ENCODE measurements at regions not wholly inside any gene's neighbourhood (a gene's known extent, or its start where the extent isn't known, plus 50 kb on each side); places are given as distances from the start of the nearest gene placed in this dataset.

GRCh38 chr18:28366676-28367075 is 189.7 kb upstream of the CDH2 start:
- TF ChIP-seq CTCF (IDR thresholded peaks at IDR 0.05): no peak
- no peak for TF ChIP-seq ZFX (IDR thresholded peaks at IDR 0.05; ENCODE audit: borderline replicate concordance)
